GM12891 (cell line): ENCODE measurements at regions not wholly inside any gene's neighbourhood (a gene's known extent, or its start where the extent isn't known, plus 50 kb on each side); places are given as distances from the start of the nearest gene placed in this dataset.

Experiments
- POLR2A ChIP-seq: IDR thresholded peaks from 2 replicates; pipeline ENCODE4 v1.6.1; 2011; ENCODE audit warnings: low read depth, low read length, control low read depth
- POLR2AphosphoS5 ChIP-seq: IDR thresholded peaks from 2 replicates; pipeline ENCODE4 v1.6.1; 2011; ENCODE audit warnings: low read depth, low read length, control low read depth

DNA sequence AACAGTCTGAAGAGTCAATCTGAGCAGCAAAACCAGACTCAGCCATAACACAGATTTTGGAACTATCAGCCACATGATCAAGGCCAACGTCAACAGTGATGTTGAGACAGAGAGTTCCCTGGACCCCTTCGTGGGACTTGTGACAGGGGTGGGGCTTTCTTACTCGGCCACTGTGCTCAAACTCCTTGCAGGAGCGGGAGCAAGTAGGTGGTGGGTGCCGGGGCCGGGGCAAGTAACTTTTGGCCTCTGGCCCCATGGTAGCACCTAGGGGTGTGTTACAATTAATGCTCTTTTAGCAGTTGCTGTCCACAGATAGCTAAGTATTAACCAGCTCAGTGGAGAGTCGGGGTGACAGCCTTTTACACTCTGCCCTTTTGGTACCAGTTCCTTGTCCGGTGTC, 384.4 kb downstream of the NUAK1 start:
- no peak for TF ChIP-seq POLR2A
- TF ChIP-seq POLR2AphosphoS5: no peak
